Activated CD4-positive, CD25-positive, alpha-beta regulatory T cell (primary cell): ENCODE measurements at regions not wholly inside any gene's neighbourhood (a gene's known extent, or its start where the extent isn't known, plus 50 kb on each side); places are given as distances from the start of the nearest gene placed in this dataset.
"Not testable (repeated sequence)": the region's sequence is repeated elsewhere in the genome, so short reads cannot be mapped to it uniquely, and the experiment has no call there.

Source experiments
- DNase-seq, 4 experiments: peaks; one replicate each; lab custom pipeline; 2025; lab: John Stamatoyannopoulos, UW

- DNase-seq, result no peak
Observed at GRCh38 chr7:32681174-32681518, 185.9 kb downstream of the AVL9 start.

- DNase-seq, result no peak
Observed at GRCh38 chr7:32680259-32681173, 185.2 kb downstream of the AVL9 start.

GRCh38 chr7:32679192-32679591 is 183.9 kb downstream of the AVL9 start:
- no peak for DNase-seq

DNA sequence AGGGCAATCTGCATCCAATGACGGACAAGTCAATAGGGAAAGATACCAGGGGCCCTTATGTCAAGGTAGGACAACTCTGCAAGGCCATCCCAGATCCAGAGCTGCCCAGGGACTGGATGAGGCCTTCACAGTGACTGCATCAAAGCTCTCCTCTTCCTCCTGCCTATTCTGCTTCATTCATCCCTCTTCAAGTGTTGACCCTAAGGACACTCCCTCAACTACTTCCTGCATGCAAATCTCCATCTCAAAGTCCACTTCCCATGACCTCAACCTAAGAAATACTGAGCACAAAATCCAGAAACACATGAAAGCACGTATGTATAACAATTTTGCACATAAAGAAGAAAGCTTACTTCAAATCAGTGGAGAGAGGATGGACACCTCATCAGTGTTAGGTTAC is 182.3 kb downstream of the AVL9 start:
- DNase-seq, result no peak

DNA sequence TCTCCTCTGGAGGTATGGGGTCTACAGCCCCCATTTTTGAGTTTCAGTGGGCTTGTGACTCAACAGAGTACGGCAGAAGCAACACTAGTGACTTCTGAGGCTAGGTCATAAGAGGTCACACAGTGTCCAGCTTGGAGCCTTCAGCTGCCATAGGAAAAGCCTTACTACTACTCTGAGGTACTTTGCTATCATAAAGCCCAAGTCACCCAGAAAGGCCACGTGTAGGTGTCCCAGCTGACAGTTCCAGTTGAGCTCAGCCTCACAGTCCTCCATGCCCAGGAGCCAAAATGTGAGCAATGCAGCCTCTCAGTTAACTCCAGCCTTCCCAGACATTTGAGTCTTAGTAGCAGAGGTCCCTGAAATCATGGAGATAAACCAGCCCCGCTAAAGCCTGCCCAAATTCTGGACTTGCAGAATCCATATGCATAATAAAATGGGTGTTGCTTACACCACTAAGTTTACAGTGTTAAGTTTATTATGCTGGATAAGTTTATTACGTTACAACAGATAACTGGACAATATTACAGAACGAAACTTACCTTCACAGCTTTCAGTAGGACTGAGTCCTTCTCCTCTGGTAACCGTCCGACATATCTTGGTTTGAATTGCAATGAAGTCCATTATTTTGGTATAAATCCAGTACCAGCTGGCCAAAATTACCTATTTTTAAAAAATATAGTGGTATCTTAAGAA is 181.1 kb downstream of the AVL9 start:
- no peak for DNase-seq

- no peak for DNase-seq
Observed at GRCh38 chr7:32673275-32673983, 178.1 kb downstream of the AVL9 start.

GRCh38 chr7:32670110-32671025 is 175.1 kb downstream of the AVL9 start:
- DNase-seq, result no peak

DNA sequence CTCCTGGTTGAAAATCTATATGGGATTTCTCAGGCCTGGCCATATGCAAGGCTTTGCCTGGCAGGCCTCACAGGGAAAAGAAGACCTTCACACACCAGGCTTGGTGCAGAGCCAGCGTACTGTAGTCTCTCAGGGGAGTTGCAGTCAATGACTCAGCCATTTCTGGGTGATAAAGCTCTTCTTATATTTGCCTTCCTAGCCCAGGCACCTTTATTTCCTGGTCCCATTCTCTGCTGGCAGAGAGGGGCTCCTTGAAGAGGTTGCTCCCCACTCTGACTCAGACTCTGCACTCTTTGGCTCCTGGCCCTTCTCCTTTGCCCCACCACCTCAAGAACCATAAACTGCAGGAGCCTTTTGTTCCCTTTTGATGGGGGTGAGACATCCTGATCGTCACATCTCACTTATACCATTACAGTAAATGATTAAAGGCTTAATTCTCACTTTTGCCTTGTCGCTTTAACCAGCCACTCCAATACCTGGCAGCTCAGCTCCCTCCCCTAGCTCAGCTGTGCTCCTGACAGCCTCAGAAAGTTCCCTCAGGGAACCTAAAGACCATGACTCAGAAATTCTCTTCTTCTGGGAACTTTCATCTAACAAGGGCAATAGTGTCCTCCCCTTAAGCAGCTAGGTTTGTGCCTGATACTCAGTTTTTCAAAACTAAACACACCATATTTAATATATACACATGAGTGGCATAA is 174.0 kb downstream of the AVL9 start:
- DNase-seq, result not testable (repeated sequence)

DNA sequence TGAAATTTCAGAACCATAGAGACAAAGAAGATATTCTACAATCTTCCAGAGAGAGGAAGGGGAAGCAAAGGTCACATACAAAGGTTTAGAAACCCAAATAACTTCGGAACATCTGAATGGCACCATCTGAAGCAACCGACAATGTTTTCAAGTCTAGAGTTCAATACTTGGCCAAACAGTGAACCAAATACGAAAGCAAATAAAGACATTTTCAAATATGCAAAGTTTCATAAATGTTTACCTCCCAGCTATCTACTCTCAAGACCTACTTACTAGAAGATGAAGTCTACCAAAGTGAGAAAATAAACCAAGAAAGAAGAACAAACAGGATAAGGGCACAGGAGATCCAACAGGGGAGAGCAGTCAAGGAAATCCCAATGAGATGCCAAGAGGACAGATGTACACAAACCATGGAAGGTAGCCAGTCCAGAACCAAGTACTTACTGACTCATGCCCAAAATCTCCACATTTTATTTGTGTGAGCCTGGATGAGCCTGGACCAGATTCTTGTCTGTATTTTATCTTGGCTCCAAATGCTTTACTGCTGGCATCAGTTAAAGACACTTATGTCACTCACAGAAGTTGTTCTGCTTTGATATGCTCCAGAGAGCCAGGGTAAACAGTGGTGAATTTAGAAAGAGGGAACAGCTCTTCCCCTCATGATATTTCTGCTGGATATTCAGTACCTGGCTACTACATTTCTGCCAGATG is 173.3 kb downstream of the AVL9 start:
- not testable (repeated sequence) for DNase-seq

DNA sequence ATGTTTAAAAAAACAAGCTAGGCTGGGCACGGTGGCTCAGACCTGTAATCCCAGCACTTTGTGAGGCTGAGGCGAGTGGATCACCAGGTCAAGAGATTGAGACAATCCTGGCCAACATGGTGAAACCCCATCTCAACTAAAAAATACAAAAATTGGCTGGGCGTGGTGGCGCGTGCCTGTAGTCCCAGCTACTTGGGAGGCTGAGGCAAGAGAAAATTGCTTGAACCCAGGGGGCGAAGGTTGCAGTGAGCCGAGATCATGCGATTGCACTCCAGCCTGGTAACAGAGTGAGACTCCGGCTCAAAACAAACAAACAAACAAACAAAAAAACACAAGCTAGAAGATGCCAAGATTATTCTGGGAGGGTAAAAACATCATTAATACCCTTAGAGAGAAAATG is 172.3 kb downstream of the AVL9 start:
- not testable (repeated sequence) for DNase-seq

GRCh38 chr7:32663805-32664211 is 168.5 kb downstream of the AVL9 start:
- DNase-seq, result not testable (repeated sequence)

GRCh38 chr7:32662509-32662908 is 167.2 kb downstream of the AVL9 start:
- not testable (repeated sequence) for DNase-seq

DNA sequence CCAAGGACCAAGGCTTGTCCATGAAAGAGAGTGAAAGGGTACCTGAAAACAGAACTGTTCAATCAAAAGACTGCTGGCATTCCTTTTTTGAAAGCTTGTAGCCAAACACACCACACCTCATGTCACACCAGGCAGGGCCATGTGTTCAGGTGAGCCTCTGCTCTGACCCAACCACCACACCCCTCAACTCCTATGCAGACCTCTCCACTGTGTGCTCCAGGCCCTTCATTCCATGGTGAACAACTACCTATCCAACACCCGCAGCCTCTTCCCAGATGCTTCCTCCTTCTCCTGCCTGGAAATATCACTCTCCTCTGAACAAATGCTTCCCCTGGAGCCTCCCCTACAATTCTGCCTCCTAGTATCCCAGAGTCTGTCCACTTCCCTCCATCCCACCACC is 166.6 kb downstream of the AVL9 start:
- no peak for DNase-seq

DNA sequence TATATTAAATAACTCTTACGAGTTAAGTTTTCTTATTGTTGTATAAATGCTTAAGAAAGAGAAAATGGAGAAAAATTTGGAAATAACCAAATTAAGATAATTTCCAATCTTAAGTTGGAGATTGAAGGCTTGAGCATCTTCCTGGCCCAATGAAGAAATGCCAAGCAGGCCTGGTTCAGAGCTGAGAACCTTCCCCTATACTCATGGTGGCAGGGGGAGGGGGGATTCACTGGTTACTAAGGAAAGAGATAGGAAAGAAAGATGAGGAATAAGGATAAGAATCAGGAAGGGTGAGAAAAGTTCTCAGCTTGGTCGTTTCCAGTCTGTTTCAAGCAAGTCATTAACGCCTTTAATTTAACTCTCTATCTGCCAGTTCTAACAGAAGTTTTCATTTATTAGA is 166.2 kb downstream of the AVL9 start:
- DNase-seq, result no peak

GRCh38 chr7:32660936-32661335 is 165.6 kb downstream of the AVL9 start:
- no peak for DNase-seq

GRCh38 chr7:32659853-32660252 is 164.6 kb downstream of the AVL9 start:
- DNase-seq, result no peak

DNA sequence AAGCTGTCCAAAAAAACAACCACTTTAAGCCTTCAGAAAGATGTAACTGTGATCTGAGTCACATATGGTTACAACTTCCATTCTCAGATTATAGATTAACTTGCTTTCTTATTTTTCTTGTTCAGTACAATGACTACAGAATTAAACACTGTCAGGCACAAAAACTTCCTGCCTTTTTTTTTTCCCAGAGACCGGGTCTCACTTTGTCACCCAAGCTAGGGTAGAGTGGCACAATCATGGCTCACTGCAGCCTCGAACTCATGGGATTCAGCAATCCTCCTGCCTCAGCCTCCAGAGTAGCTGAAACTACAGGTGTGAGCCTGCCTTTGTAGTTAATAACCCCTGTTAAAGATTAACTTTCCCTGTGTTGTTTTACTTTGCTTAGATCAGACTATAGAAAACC is 163.2 kb downstream of the AVL9 start:
- no peak for DNase-seq

- no peak for DNase-seq
Observed at GRCh38 chr7:32658034-32658433, 162.7 kb downstream of the AVL9 start.

- DNase-seq, result not testable (repeated sequence)
Observed at GRCh38 chr7:32654549-32654948, 159.3 kb downstream of the AVL9 start.

GRCh38 chr7:32650356-32650755 is 155.1 kb downstream of the AVL9 start:
- not testable (repeated sequence) for DNase-seq
